PFSK-1 (cell line): ENCODE measurements at regions not wholly inside any gene's neighbourhood (a gene's known extent, or its start where the extent isn't known, plus 50 kb on each side); places are given as distances from the start of the nearest gene placed in this dataset.

Experiments
- FOXP2 ChIP-seq: optimal IDR thresholded peaks from 2 replicates; pipeline ENCODE3; 2011; ENCODE audit warnings: borderline replicate concordance, control low read depth, inconsistent platforms; ENCODE audit not compliant: insufficient read depth; ENCODE audit errors: extremely low read length, extremely low read depth
- POLR2AphosphoS5 ChIP-seq: IDR thresholded peaks from 2 replicates; pipeline ENCODE4 v1.6.1; 2012; ENCODE audit warnings: low read depth, mild to moderate bottlenecking, control low read depth, low read length, moderate library complexity
- REST ChIP-seq, 2 experiments: IDR thresholded peaks; 2 replicates each; pipeline versions ENCODE4 v1.6.1 to v1.8.0; 2011 to 2012; ENCODE audit warnings: low read depth in 2 of 2, low read length in 2 of 2, control low read depth in 1 of 2, inconsistent platforms in 1 of 2, mild to moderate bottlenecking in 1 of 2, moderate library complexity in 1 of 2; ENCODE audit not compliant: insufficient read depth in 1 of 2
- SIN3A ChIP-seq: IDR thresholded peaks from 2 replicates; pipeline ENCODE4 v1.6.1; 2012; ENCODE audit warnings: mild to moderate bottlenecking, low read length, moderate library complexity, borderline replicate concordance; ENCODE audit not compliant: insufficient read depth
- TAF1 ChIP-seq: IDR thresholded peaks from 2 replicates; pipeline ENCODE4 v1.6.1; 2012; ENCODE audit warnings: low read length, control low read depth, borderline replicate concordance; ENCODE audit not compliant: insufficient read depth

- no peak for TF ChIP-seq REST (IDR thresholded peaks at IDR 0.05; ENCODE audit: insufficient read depth in 1 of 2, low read depth in 2 of 2, low read length in 2 of 2)
- no peak for TF ChIP-seq SIN3A
- no peak for TF ChIP-seq FOXP2
- TF ChIP-seq POLR2AphosphoS5, result no peak
- no peak for TF ChIP-seq TAF1
Measured at GRCh38 chr9:107862323-107862722, 372.8 kb upstream of the KLF4 start.

GRCh38 chr9:107861075-107861474, 371.5 kb upstream of the KLF4 start:
- TF ChIP-seq POLR2AphosphoS5, result no peak
- TF ChIP-seq SIN3A, result no peak
- no peak for TF ChIP-seq FOXP2
- TF ChIP-seq REST (IDR thresholded peaks at IDR 0.05; ENCODE audit: insufficient read depth in 1 of 2, low read depth in 2 of 2, low read length in 2 of 2), result no peak
- no peak for TF ChIP-seq TAF1

GRCh38 chr9:107858260-107858659, 368.7 kb upstream of the KLF4 start:
- no peak for TF ChIP-seq FOXP2
- TF ChIP-seq POLR2AphosphoS5, result no peak
- TF ChIP-seq SIN3A, result no peak
- TF ChIP-seq TAF1, result no peak
- no peak for TF ChIP-seq REST (IDR thresholded peaks at IDR 0.05; ENCODE audit: insufficient read depth in 1 of 2, low read depth in 2 of 2, low read length in 2 of 2)

- TF ChIP-seq FOXP2, result no peak
- no peak for TF ChIP-seq REST (IDR thresholded peaks at IDR 0.05; ENCODE audit: insufficient read depth in 1 of 2, low read depth in 2 of 2, low read length in 2 of 2)
- no peak for TF ChIP-seq SIN3A
- TF ChIP-seq TAF1, result no peak
- TF ChIP-seq POLR2AphosphoS5, result no peak
Measured at GRCh38 chr9:107856633-107857032, 367.1 kb upstream of the KLF4 start.

- TF ChIP-seq SIN3A (no peak), TAF1 (no peak), REST (IDR thresholded peaks at IDR 0.05; ENCODE audit: insufficient read depth in 1 of 2, low read depth in 2 of 2, low read length in 2 of 2) (no peak), FOXP2 (no peak), POLR2AphosphoS5 (no peak)
Measured at GRCh38 chr9:107855164-107855563, 365.6 kb upstream of the KLF4 start.
